ENCODE measurements at regions not wholly inside any gene's neighbourhood (a gene's known extent, or its start where the extent isn't known, plus 50 kb on each side); places are given as distances from the start of the nearest gene placed in this dataset.
"Not testable (repeated sequence)": the region's sequence is repeated elsewhere in the genome, so short reads cannot be mapped to it uniquely, and the experiment has no call there.

DNA sequence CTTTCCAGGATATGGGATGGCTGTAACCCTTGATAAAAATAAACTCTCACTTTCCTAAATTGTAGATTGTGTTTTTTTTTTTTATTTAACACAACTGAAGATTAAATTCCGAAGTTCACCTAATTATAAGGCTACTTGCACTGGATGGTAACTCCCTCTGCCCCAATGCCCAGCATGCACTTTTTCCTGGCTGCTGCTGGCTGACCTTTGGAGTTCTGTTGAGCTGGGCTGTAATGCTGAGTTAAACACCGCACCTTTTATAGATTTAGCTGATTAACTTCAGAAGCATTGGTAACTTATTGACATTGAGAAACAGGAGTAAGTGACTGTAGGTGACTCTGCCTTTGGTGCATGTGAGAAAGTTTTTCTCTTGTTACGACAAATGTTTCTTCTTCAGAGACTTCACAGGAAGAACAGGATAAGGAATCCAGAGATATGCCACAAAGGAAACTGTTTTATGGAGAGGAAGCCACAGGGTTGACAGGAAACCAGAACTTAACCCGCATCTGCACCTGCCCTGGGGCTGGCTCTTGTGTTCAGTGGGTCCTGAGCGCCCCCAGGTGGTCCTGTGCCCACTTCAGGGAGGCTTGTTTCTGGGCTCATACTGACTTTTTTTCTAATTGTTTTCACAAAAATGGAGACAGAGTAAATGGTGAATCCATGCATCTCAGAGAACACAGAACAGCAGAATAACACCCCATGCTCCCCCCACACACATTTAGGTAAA, 1240.3 kb downstream of the TMEM121 start:
- DNase-seq (ENCODE audit: low spot score): peak; percentile 54

DNA sequence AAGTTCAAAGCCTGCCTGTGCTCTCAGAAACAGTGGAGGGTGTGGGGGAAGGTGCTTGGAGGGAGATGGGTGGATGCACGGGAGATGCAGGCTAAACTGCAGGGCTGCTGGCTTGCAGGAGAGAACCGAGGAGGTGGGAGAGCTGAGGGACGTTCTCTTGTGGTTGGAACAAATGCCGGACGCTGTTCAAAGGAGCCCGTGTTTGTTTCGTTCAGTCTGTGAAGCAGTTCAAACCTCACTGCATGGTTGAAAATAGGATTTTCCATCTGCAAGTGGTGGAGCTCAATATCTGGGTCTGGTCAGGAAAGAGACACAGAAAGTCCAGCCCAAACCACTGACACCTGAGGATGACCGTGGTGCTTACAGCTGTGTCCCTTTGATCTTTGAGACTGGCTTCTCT, 1241.8 kb downstream of the TMEM121 start:
- not testable (repeated sequence) for DNase-seq (ENCODE audit: low spot score)

DNA sequence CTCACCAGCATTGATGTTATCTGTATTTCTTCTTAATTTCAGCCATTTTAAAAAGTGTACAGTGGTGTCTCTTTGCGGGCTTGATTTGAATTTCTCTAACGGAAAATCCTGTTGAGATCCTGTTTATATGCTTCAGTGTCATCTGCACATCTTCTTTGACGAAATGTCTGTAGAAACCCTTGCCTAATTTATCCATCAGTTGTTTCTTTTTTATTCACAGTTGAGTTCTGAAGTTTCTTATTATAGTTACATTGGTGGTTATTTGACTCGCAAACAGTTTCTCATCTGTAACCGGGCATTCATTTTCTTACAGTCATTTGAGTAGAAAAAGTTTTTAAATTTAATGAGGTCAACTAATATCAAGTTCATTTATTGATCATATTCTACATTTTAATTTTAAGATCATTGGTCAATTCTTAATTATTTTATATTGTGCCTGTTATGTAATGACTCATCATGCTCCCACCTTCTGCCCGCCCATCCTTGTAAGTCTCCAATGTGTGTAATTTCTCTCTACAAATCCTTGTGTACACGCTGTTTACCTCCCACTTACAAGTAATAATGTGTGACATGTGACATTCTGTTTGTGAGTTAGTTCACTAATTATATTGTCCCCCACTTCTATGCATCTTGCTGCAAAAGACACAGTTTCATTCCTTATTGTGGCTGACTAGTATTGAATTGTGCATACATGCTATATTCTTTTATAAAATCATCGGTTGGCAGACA, 1242.8 kb downstream of the TMEM121 start:
- not testable (repeated sequence) for DNase-seq (ENCODE audit: low spot score)

GRCh38 chr14:106770158-106770672, 1243.8 kb downstream of the TMEM121 start:
- DNase-seq (ENCODE audit: low spot score): peak; percentile 45

DNA sequence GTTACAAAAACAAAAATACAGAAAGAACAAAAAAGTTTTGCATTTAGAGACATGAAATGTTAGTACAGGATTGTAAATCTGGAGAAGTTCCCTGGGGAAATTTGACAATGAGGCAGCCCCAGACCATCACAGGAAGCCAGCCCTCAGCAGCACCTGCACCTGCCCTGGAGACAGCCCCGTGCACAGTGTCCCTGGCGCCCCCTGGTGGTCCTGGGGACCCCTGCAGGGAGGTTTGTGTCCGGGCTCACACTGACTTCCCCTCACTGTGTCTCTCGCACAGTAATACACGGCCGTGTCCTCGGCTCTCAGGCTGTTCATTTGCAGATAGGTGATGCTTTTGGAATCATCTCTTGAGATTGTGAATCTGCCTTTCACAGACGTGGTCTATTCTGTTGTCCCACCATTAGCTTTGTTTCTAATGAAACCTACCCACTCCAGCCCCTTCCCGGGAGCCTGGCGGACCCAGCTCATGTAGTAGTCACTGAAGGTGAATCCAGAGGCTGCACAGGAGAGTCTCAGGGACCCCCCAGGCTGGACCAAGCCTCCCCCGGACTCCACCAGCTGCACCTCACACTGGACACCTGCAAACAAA, 1248.6 kb downstream of the TMEM121 start:
- peak; percentile 72 for DNase-seq (ENCODE audit: low spot score)

DNA sequence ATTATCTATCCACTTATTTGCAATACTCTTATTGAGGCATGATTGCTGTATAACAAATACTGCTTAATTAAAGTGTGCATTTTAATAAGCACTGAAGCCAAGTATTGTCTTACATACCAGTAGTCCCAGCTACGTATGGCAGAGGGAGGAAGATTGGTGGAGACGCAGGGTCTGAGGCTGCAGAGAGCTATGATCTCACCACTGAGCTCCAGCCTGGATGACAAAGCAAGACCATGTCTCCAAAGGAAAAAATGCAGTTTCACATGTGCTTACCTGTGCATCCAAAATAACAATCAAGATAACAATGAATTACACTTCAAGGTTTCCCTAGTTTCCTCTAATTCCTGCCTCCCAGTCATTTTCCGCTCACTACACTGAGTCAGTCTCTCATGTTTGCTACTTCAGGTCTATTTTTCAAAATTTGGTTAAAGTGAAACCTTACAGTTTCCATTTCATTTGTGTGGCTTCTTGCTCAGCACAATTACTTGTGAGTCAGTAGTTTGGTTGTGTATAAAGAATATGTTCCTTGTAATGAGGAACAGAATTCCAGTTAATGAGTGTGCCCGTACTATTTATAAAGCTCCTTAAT, 1250.1 kb downstream of the TMEM121 start:
- DNase-seq (ENCODE audit: low spot score): no peak

DNA sequence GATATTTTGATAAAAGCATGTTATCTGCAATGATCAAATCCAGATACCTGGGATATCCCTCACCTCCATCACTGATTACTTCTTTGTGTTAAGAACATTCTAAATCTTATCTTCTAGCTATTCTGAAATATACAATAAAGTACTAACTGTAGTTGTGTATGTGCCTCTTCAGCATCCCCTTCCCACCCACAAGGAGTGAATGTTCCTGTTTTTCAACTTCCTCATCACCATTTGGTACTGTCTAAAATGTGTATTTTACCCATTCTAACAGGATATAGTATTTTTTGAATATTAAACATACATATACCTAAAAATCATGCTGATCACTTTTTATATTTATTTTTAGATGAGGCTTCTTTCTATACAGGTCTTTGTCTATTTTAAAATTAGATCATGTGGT, 1252.6 kb downstream of the TMEM121 start:
- DNase-seq (ENCODE audit: low spot score): no peak

GRCh38 chr14:106786697-106787096, 1260.3 kb downstream of the TMEM121 start:
- no peak for DNase-seq (ENCODE audit: low spot score)

DNA sequence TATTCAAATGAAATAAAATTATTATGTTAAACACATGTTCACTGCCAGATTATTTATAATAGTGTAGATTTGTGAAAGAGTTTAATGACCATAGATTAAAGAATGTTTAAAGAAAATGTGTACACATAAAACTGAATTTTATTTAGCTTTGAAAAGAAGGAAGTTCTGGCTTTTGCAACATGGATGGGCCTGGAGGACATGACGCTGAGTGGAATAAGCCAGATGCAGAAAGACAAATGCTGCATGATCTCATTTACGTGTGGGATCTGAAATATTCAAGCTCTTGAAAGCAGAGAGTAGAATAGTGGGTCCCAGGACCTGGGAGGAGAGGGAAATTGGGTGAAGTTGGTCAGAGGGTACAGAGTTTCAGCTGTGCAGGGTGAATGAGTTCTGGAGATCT, 1261.2 kb downstream of the TMEM121 start:
- DNase-seq (ENCODE audit: low spot score): no peak

GRCh38 chr14:106788534-106788933, 1262.2 kb downstream of the TMEM121 start:
- DNase-seq (ENCODE audit: low spot score): no peak

GRCh38 chr14:106789318-106789717, 1262.9 kb downstream of the TMEM121 start:
- no peak for DNase-seq (ENCODE audit: low spot score)

GRCh38 chr14:106790189-106791036, 1264.0 kb downstream of the TMEM121 start:
- DNase-seq (ENCODE audit: low spot score): peak; percentile 76

DNA sequence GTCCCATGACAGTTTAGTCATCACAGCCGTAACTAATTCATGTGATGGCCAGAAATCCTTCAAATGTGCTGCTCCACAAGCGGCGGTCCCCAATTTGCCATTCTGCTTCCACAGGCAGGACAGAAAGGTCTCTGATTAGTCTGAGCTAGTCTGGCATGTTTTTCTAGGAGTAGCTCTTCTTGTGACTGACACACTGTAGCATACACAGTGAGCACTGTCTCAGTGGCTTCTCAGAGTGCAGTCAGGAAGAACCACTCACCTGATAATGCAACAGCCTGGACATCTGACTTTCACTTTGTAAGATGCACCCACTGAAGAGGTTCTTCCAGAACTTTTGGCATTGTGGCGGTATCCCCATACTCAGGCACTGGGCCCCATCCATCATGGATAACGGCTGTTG, 1266.2 kb downstream of the TMEM121 start:
- DNase-seq (ENCODE audit: low spot score): no peak

- DNase-seq (ENCODE audit: low spot score): not testable (repeated sequence)
These were observed 1271.8 kb downstream of the TMEM121 start for GRCh38 chr14:106798166-106798565.

DNA sequence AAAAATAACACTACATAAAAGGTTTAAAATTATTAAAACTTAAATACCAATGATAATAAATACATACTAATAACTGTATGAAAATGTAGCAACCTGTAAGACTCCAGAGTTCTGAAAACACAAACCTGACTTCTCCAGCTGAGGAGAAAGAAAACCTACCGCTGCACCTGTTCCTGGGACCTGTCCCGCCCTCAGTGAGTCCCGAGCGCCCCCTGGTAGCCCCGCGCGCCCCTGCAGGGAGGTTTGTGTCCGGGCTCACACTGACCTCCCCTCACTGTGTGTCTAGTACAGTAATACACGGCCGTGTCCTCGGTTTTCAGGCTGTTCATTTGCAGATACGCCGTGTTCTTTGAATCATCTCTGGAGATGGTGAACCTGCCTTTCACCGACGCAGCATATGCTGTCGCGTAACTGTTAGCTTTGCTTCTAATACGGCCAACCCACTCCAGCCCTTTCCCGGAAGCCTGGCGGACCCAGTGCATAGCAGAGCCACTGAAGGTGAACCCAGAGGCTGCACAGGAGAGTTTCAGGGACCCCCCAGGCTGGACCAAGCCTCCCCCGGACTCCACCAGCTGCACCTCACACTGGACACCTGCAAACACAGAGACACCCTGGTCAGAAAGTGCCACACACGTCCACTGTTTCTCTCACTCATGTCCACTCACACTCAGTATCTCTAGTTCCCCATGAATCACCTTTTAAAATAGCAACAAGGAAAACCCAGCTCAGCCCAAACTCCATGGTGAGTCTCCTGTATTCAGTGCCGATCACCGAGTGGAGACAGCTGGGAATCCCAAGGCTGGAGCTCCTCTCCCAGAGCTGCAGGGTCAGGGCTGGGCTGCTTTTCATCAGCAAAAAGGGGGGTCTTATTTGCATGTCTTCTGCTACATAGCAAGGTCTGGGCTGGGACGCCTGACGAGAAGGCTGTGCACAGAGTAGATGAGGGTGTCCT, 1276.3 kb downstream of the TMEM121 start:
- no peak for DNase-seq (ENCODE audit: low spot score)

DNA sequence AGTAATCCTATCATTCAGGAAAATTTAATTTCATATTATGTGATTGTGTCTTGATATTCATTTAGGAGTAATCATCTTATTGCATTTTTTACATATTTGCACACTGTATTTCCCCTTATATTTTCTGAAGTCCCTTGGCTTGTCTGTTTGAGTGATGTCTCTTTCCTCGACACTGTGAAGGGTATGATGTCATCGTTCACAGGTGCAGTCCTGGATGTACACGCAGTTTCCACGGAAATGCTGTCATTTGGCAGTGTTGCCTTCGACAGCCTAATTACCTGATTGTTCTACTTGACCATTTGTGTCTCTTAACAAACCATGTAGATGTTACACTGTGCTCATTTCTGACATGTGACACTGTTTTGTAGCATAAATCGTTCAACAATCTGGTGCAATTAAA, 1277.0 kb downstream of the TMEM121 start:
- no peak for DNase-seq (ENCODE audit: low spot score)

DNA sequence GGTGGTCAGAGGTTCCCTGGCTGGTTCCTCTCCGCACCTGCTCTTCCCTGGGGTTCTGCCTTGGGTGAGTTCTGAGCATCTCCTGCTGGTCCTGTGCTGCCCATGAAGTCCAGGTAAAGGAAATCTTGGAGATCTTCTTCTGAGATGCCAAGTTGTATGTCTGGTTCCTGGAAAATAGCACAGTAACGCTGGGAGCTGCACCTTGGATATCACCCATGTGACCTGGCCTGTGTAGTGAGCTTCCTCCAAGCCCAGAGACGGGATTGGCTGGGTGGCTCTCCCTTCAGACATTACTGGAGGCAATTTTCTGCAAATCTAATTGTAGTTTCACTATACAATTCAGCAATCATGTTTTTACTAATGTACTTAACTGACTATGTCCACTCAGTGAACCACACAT, 1281.1 kb downstream of the TMEM121 start:
- no peak for DNase-seq (ENCODE audit: low spot score)

DNA sequence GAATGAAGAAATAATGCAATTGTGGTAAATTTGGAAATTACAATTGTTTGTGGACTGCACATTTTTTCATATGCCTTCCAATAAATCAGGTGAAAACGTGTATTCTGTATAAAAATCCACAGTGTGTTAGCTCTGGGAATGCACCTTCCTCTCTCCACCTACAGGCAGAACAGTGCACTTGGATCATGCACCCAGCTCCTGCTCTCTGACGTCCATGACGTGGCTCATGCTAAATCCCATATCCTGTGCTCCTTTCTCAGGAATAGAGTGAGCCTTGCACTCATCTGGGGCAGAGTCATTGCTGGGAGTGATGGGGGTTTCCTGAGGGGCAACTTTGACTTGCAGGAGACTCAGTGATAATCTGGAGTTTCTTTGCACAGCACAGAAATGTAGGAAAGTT, 1282.1 kb downstream of the TMEM121 start:
- no peak for DNase-seq (ENCODE audit: low spot score)

- DNase-seq (ENCODE audit: low spot score): no peak
These were observed 1282.5 kb downstream of the TMEM121 start for GRCh38 chr14:106808907-106809306.

GRCh38 chr14:106809615-106810014, 1283.2 kb downstream of the TMEM121 start:
- no peak for DNase-seq (ENCODE audit: low spot score)

Data from CD4-positive, alpha-beta T cell treated with Interleukin-6 at 100 ng/mL for 8 hours (primary cell).